ENCODE measurements at regions not wholly inside any gene's neighbourhood (a gene's known extent, or its start where the extent isn't known, plus 50 kb on each side); places are given as distances from the start of the nearest gene placed in this dataset.

DNA sequence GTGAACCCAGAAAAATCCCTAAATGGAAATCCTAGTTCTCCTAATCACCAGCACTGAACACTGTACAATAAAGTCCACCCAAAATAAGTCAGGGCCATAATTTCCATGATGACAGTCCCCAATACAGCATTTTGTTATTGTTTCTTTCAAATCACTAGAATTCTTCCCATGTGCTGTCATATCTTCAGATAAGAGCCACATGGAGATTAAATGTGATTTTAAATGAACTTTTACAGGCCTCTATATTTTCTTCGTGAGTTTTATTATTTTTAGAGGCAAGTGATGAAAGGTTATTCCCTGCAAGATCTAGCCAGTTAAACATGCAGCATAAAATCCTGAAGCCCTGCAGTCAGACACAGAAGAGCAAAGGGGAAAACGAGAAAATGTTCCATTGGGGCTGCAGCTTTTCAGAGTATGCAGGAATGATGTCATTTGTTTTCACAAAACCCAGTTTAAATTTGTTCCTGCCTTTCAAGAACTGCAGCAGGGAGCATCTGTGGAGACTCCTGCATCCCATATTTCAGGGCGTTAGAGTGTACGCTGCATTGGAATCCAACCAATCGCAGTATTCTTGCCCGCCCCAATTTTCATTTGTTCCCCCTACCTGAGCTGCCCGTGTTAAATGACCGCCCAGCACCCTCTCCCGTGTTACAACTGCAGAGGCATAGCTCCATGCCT is 167.2 kb upstream of the KLF12 start:
- Histone ChIP-seq H4K20me1 (ENCODE audit: control insufficient read depth, insufficient read depth, low read depth, low read length) (no peaks in the 10 kb centered on the region), H3K27me3 (ENCODE audit: control insufficient read depth, low read length) (no peaks in the 10 kb centered on the region), H3K27ac (ENCODE audit: low read depth, low read length) (no peak overlapping the region), H3K4me1 (ENCODE audit: control insufficient read depth, low read length) (peaks cover 13% of the 10 kb centered on the region), H3K4me3 (ENCODE audit: low read length) (no peak overlapping the region), H3F3A (ENCODE audit: control insufficient read depth, insufficient read depth) (no peaks in the 10 kb centered on the region; the same call in 1 of the 2 replicates), H3K9me3 (ENCODE audit: control insufficient read depth, insufficient read depth, low read length) (no peaks in the 10 kb centered on the region), H3K36me3 (ENCODE audit: control insufficient read depth, low read length) (no peaks in the 10 kb centered on the region), H3K9me2 (replicated peaks; ENCODE audit: control insufficient read depth, low read length) (no peaks in the 10 kb centered on the region), H3K4me2 (ENCODE audit: low read length) (no peak overlapping the region), H3K79me2 (ENCODE audit: control insufficient read depth, low read length) (no peaks in the 10 kb centered on the region)
- TF ChIP-seq, protein P1, sequence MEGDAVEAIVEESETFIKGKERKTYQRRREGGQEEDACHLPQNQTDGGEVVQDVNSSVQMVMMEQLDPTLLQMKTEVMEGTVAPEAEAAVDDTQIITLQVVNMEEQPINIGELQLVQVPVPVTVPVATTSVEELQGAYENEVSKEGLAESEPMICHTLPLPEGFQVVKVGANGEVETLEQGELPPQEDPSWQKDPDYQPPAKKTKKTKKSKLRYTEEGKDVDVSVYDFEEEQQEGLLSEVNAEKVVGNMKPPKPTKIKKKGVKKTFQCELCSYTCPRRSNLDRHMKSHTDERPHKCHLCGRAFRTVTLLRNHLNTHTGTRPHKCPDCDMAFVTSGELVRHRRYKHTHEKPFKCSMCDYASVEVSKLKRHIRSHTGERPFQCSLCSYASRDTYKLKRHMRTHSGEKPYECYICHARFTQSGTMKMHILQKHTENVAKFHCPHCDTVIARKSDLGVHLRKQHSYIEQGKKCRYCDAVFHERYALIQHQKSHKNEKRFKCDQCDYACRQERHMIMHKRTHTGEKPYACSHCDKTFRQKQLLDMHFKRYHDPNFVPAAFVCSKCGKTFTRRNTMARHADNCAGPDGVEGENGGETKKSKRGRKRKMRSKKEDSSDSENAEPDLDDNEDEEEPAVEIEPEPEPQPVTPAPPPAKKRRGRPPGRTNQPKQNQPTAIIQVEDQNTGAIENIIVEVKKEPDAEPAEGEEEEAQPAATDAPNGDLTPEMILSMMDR (IDR thresholded peaks at IDR 0.05; ENCODE audit: low read depth, low read length, poor library complexity, severe bottlenecking): no peak
- no peak for TF ChIP-seq EZH2phosphoT487 (IDR thresholded peaks at IDR 0.05; ENCODE audit: borderline replicate concordance, low read length)

DNA sequence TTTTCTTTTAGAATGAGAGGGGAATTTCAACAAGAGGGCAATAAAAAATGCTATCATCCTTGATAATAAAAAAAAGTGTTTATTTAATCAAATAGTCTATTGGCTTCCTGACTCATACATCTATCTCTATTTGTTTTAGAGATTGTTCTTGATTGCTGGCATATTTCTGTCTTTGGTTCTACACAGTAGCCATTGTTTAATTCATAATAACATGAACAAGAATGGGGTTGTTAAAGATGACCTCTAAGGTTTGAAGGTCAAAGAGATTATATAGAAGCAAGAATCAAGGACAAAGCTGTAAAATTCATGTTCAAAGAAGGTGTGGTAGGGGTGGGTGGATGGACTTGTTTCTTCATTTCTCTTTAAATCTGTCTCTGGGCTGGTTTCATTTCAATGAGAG is 166.0 kb upstream of the KLF12 start:
- Histone ChIP-seq H3K27ac (ENCODE audit: low read depth, low read length) (no peak overlapping the region), H3K79me2 (ENCODE audit: control insufficient read depth, low read length) (no peaks in the 10 kb centered on the region), H3K4me3 (ENCODE audit: low read length) (no peak overlapping the region), H4K20me1 (ENCODE audit: control insufficient read depth, insufficient read depth, low read depth, low read length) (no peaks in the 10 kb centered on the region), H3K36me3 (ENCODE audit: control insufficient read depth, low read length) (no peaks in the 10 kb centered on the region), H3K27me3 (ENCODE audit: control insufficient read depth, low read length) (no peaks in the 10 kb centered on the region), H3F3A (ENCODE audit: control insufficient read depth, insufficient read depth) (no peaks in the 10 kb centered on the region; the same call in 1 of the 2 replicates), H3K9me2 (replicated peaks; ENCODE audit: control insufficient read depth, low read length) (no peaks in the 10 kb centered on the region), H3K4me2 (ENCODE audit: low read length) (no peak overlapping the region), H3K9me3 (ENCODE audit: control insufficient read depth, insufficient read depth, low read length) (no peaks in the 10 kb centered on the region), H3K4me1 (ENCODE audit: control insufficient read depth, low read length) (peaks cover 14% of the 10 kb centered on the region)
- TF ChIP-seq, protein P1 (IDR thresholded peaks at IDR 0.05; ENCODE audit: low read depth, low read length, poor library complexity, severe bottlenecking): no peak
- TF ChIP-seq EZH2phosphoT487 (IDR thresholded peaks at IDR 0.05; ENCODE audit: borderline replicate concordance, low read length): no peak

DNA sequence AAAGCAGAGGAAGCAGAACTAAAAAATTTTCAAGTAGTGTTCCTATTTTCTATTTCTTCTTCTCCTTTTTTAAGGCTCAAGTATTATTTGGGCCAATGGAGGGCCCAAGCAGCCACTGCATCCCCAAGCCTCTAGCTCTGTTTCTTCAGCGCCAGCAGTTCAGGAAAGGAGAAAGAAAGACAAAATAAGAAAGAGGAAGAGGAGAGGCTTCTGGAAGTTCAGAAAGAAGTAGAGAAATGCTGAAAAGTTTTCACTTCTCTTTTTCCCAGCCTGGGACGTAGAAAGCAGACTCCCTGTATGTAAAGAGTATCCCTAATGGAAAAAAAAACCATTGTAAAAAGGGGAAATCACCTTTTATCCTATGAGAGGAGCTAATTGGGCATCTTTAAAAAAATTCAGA is 165.5 kb upstream of the KLF12 start:
- Histone ChIP-seq H3F3A (ENCODE audit: control insufficient read depth, insufficient read depth) (no peaks in the 10 kb centered on the region; the same call in 1 of the 2 replicates), H3K27me3 (ENCODE audit: control insufficient read depth, low read length) (no peaks in the 10 kb centered on the region), H3K4me1 (ENCODE audit: control insufficient read depth, low read length) (peaks cover 14% of the 10 kb centered on the region), H3K9me3 (ENCODE audit: control insufficient read depth, insufficient read depth, low read length) (no peaks in the 10 kb centered on the region), H4K20me1 (ENCODE audit: control insufficient read depth, insufficient read depth, low read depth, low read length) (no peaks in the 10 kb centered on the region), H3K79me2 (ENCODE audit: control insufficient read depth, low read length) (no peaks in the 10 kb centered on the region), H3K4me3 (ENCODE audit: low read length) (no peak overlapping the region), H3K27ac (ENCODE audit: low read depth, low read length) (no peak overlapping the region), H3K9me2 (replicated peaks; ENCODE audit: control insufficient read depth, low read length) (no peaks in the 10 kb centered on the region), H3K4me2 (ENCODE audit: low read length) (no peak overlapping the region), H3K36me3 (ENCODE audit: control insufficient read depth, low read length) (no peaks in the 10 kb centered on the region)
- no peak for TF ChIP-seq EZH2phosphoT487 (IDR thresholded peaks at IDR 0.05; ENCODE audit: borderline replicate concordance, low read length)
- TF ChIP-seq, protein P1 (IDR thresholded peaks at IDR 0.05; ENCODE audit: low read depth, low read length, poor library complexity, severe bottlenecking): no peak
